Ascending aorta (tissue), 2 donors: ENCODE measurements at regions not wholly inside any gene's neighbourhood (a gene's known extent, or its start where the extent isn't known, plus 50 kb on each side); places are given as distances from the start of the nearest gene placed in this dataset.

ENCODE experiments used
- DNase-seq, 2 donors: peaks; one replicate each; pipeline ENCODE4 v3.0.0-alpha.2; 2019; ENCODE audit warnings: low spot score in 2 of 2
- H3K27ac ChIP-seq, 2 donors: fragments of 200-600 bp; sonication (generic); one replicate each; pipeline ENCODE4 v1.5.1; 2016 to 2017; ENCODE audit warnings: mild to moderate bottlenecking in 1 of 2
- H3K27me3 ChIP-seq: fragments of 200-600 bp; sonication (generic); one replicate; pipeline ENCODE4 v1.5.1; 2017
- H3K36me3 ChIP-seq, 2 donors: fragments of 200-600 bp; sonication (generic); one replicate each; pipeline ENCODE4 v1.5.1; 2016
- H3K4me1 ChIP-seq, 2 donors: fragments of 200-600 bp; sonication (generic); one replicate each; pipeline ENCODE4 v1.5.1; 2016 to 2017; ENCODE audit warnings: mild to moderate bottlenecking in 1 of 2
- H3K4me3 ChIP-seq, 2 donors: fragments of 200-600 bp; sonication (generic); one replicate each; pipeline ENCODE4 v1.5.1; 2016 to 2017; ENCODE audit warnings: mild to moderate bottlenecking in 1 of 2
- H3K9me3 ChIP-seq, 2 donors: fragments of 200-600 bp; sonication (generic); one replicate each; pipeline ENCODE4 v1.5.1; 2016
- CTCF ChIP-seq, 3 experiments: fragments of 200-600 bp in 2 of 3; fragments of 450-650 bp in 1 of 3; sonication (generic) in 2 of 3; IDR thresholded peaks; one replicate each; pipeline ENCODE4 v1.5.1; 2016 to 2019; ENCODE audit warnings: antibody characterized with exemption in 3 of 3, mild to moderate bottlenecking in 1 of 3, moderate library complexity in 1 of 3
- intact Hi-C: fragments of 100-400 bp; cut with DNase I; formaldehyde crosslinking; loops from one replicate; pipeline ENCODE4 v1.15.1; 2023

- H3K9me3 ChIP-seq: no peaks in the 10 kb centered on the region
- no peak for TF ChIP-seq CTCF (IDR thresholded peaks at IDR 0.05)
Measured at GRCh38 chr2:30392097-30392496, 54.9 kb upstream of the LCLAT1 start.

GRCh38 chr2:30393510-30393909 lies 53.5 kb upstream of the LCLAT1 start:
- Histone ChIP-seq H3K4me3 (no peak overlapping the region), H3K27ac (no peak overlapping the region), H3K9me3 (no peaks in the 10 kb centered on the region), H3K27me3 (no peaks in the 10 kb centered on the region), H3K36me3 (no peaks in the 10 kb centered on the region), H3K4me1 (no peaks in the 10 kb centered on the region)
- TF ChIP-seq CTCF (IDR thresholded peaks at IDR 0.05): no peak
- intact Hi-C loops: no loop called here
- no peak for DNase-seq

More at GRCh38 chr2:30392097-30392496, 54.9 kb upstream of the LCLAT1 start:
- intact Hi-C loops: no loop called here
- no peak for DNase-seq
- Histone ChIP-seq H3K36me3 (no peaks in the 10 kb centered on the region), H3K27me3 (no peaks in the 10 kb centered on the region), H3K4me3 (no peak overlapping the region), H3K4me1 (no peaks in the 10 kb centered on the region), H3K27ac (no peak overlapping the region)

GRCh38 chr2:30394096-30394495 lies 53.0 kb upstream of the LCLAT1 start:
- H3K36me3 ChIP-seq: no peaks in the 10 kb centered on the region

GRCh38 chr2:30396436-30397232 lies 50.4 kb upstream of the LCLAT1 start:
- no peaks in the 10 kb centered on the region for H3K36me3 ChIP-seq
- DNase-seq: no peak
- H3K4me1 ChIP-seq: peaks cover 0 to 7% of the 10 kb centered on the region in 2 donors
- no peaks in the 10 kb centered on the region for H3K9me3 ChIP-seq
- intact Hi-C loops: no loop called here
- H3K4me3 ChIP-seq: no peak overlapping the region
- H3K27ac ChIP-seq: no peak overlapping the region
- no peak for TF ChIP-seq CTCF (IDR thresholded peaks at IDR 0.05)
- H3K27me3 ChIP-seq: no peaks in the 10 kb centered on the region

More at GRCh38 chr2:30394096-30394495, 53.0 kb upstream of the LCLAT1 start:
- no peak for DNase-seq
- no peaks in the 10 kb centered on the region for H3K9me3 ChIP-seq
- no peaks in the 10 kb centered on the region for H3K27me3 ChIP-seq
- TF ChIP-seq CTCF (IDR thresholded peaks at IDR 0.05): no peak
- intact Hi-C loops: no loop called here
- no peak overlapping the region for H3K27ac ChIP-seq
- no peak overlapping the region for H3K4me3 ChIP-seq
- H3K4me1 ChIP-seq: no peaks in the 10 kb centered on the region
